ENCODE measurements at regions not wholly inside any gene's neighbourhood (a gene's known extent, or its start where the extent isn't known, plus 50 kb on each side); places are given as distances from the start of the nearest gene placed in this dataset.
A peak's percentile ranks its signal among the peaks of the same experiment; 100 is the strongest.

DNA sequence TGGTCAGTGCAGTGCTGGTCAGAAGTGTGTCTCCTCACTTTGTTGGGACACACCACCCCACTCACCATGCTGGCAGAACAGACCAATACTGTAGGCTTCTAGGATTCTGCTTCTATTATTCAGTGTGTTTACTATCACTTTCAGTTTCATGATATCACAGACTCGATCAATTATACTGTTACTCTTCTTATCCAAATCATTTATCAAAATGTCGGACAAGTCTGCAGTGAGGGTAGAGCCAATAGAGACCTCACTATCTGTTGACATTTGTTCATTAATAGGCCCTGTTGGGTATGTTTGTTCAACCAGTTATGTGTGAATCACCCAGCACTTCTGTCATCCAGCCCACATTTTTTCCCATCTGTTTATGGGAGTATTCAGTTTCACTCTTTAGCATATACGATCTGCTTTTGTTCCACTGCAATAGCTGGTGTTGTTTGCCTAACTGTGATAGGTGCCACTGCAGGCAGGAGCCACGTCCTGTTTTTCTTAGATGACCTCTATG is 140.1 kb downstream of the NRN1 start:
- H3K4me3 ChIP-seq (ENCODE audit: low read depth, low read length): no peak overlapping the region
- TF ChIP-seq, protein P1, sequence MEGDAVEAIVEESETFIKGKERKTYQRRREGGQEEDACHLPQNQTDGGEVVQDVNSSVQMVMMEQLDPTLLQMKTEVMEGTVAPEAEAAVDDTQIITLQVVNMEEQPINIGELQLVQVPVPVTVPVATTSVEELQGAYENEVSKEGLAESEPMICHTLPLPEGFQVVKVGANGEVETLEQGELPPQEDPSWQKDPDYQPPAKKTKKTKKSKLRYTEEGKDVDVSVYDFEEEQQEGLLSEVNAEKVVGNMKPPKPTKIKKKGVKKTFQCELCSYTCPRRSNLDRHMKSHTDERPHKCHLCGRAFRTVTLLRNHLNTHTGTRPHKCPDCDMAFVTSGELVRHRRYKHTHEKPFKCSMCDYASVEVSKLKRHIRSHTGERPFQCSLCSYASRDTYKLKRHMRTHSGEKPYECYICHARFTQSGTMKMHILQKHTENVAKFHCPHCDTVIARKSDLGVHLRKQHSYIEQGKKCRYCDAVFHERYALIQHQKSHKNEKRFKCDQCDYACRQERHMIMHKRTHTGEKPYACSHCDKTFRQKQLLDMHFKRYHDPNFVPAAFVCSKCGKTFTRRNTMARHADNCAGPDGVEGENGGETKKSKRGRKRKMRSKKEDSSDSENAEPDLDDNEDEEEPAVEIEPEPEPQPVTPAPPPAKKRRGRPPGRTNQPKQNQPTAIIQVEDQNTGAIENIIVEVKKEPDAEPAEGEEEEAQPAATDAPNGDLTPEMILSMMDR (IDR thresholded peaks at IDR 0.05; ENCODE audit: insufficient read depth, low read depth, low read length, missing control alignments): no peak
- no peak for DNase-seq (ENCODE audit: low read depth)

DNA sequence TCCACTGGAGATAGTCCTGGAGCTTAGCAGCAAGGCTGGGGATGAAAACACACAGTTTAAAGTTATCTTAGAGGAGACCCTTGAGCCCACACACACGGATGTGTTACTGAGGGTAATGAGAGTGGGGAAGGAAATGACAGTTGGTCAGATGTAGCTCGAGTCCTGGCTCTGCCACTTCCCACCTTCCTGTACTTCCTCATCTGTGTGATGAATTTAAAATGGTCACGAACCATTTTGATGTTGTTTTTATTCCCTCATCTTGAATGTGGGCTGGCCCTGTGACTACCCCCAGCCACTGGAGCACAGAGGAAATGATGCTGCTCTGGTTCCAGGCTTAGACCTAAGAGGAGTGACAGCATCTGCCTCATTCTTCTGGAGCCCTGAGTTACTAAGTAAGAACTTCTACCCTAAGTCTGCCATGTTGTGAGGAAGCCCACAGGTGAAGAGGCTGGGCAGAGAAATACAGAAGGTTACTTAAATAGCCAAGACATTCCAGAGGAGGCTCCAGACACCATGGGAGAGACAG is 141.2 kb downstream of the NRN1 start:
- DNase-seq (ENCODE audit: low read depth): no peak
- H3K4me3 ChIP-seq (ENCODE audit: low read depth, low read length): no peak overlapping the region
- TF ChIP-seq, protein P1 (IDR thresholded peaks at IDR 0.05; ENCODE audit: insufficient read depth, low read depth, low read length, missing control alignments): no peak

DNA sequence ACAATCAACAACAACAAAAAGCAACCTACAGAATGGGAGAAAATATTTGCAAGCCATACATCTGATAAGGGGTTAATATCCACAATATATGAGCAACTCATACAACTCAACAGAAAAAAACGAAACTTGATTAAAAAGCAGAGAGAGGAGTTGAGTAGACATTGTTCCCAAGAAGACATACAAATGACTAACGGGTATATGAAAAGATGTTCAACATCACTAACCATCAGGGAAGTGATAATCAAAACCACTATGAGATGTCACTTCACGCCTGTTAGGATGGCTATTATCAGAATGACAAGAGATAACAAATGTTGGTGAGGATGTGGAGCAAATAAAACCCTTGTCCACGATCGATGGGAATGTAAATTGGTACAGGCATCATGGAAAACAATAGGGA is 145.9 kb downstream of the NRN1 start:
- TF ChIP-seq, protein P1 (IDR thresholded peaks at IDR 0.05; ENCODE audit: insufficient read depth, low read depth, low read length, missing control alignments): no peak
- H3K4me3 ChIP-seq (ENCODE audit: low read depth, low read length): no peak overlapping the region
- DNase-seq (ENCODE audit: low read depth): no peak

DNA sequence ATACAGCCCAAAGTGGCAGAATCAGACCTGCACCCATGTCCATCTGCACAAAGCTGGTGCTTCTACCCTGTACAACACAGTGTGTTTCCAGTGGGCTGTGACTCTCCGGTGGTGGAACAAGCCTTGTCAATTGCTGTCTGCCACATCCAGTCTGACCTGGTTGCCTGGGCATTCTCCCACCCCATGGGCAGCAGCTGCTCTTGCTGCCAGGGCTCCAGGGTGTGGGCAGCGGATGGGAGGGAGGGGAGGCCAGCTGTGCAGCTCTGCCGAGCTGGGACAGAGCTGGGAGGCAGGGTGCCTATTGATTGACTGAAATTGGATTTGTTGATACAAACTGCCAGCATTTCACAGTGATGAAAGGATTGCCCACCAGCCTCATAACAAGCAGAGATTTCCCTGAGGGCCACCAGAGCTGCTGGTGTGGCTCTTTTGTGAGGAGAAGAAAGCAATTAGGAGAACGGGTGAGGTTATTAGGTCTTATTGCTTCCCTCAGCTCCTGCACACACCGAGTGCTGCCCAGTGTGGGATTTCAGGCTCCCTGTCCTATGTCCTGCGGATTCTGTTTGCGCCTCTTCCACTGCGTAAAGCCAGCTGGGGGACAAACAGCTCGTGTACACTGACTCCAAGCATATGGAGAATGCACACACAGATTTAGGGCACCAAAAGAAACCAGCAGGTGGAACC is 150.8 kb downstream of the NRN1 start:
- no peak overlapping the region for H3K4me3 ChIP-seq (ENCODE audit: low read depth, low read length)
- TF ChIP-seq, protein P1 (IDR thresholded peaks at IDR 0.05; ENCODE audit: insufficient read depth, low read depth, low read length, missing control alignments): no peak
- DNase-seq (ENCODE audit: low read depth): no peak

DNA sequence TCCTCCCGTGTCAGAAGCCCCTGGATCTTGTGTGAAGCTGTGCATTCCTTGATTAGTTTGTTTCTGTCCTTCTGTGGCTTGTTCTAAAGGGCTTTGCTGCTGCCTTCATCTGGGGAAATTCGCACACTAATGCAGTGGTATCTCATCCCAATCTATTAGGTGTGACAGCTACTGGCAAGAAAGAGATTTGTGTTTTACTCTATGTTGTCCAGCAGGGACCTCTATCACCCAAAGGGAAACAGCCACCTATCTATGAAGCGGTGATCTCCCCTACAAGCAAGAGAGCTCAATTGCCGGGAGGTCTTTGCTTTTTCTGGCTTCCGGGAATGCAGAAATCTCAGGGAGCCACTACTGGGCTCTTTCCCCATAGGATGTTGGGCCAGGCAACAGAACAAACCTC is 151.8 kb downstream of the NRN1 start:
- TF ChIP-seq, protein P1 (IDR thresholded peaks at IDR 0.05; ENCODE audit: insufficient read depth, low read depth, low read length, missing control alignments): no peak
- no peak for DNase-seq (ENCODE audit: low read depth)

DNA sequence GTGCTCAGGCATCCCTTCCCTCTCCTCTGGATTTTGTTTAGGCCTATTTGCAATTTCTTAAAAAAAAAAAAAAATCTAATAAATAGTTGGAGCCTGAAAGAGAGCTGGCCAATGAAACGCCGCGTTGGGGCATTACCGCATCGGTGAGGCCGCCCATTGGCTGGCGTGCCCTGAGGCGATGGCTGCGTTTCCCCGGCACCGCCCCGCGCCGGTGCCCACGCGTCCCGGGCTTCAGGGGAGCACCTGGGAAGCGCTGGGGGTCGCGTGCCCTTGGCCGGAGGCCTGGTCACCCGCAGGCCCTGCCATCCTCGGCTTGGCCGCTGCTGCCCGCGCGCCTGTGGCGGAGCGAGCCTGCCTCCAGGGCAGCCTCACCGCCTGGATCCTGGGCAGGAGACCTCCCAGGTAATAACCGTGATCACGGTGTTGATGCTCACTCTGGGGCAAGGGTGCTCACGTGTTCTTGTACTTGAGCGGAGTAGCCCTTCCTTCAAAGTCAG is 155.4 kb downstream of the NRN1 start:
- H3K4me3 ChIP-seq (ENCODE audit: low read depth, low read length): peak overlapping the region; percentile 47
- TF ChIP-seq, protein P1 (IDR thresholded peaks at IDR 0.05; ENCODE audit: insufficient read depth, low read depth, low read length, missing control alignments): no peak
- peak; percentile 64 for DNase-seq (ENCODE audit: low read depth)

More for the DNA sequence above, 151.8 kb downstream of the NRN1 start:
- H3K4me3 ChIP-seq (ENCODE audit: low read depth, low read length): no peak overlapping the region

Measured in GM12865 (cell line).